DND-41 (cell line): ENCODE measurements at regions not wholly inside any gene's neighbourhood (a gene's known extent, or its start where the extent isn't known, plus 50 kb on each side); places are given as distances from the start of the nearest gene placed in this dataset.

ENCODE experiments used
- ATAC-seq: fragments of 200-7000 bp; cut with Tn5 transposase; 3 replicates; pipeline ENCODE4 v1.9.1; 2021; ENCODE audit warnings: low read depth; ENCODE audit not compliant: insufficient read depth
- DNase-seq: peaks from one replicate; pipeline ENCODE4 v3.0.0-alpha.2; 2020
- H2AFZ ChIP-seq: 2 replicates; pipeline ENCODE4 v1.6.0; 2012; ENCODE audit warnings: low read depth, low read length
- H3K27ac ChIP-seq: 2 replicates; pipeline ENCODE4 v1.5.1; 2012; ENCODE audit warnings: low read length, inconsistent platforms
- H3K27me3 ChIP-seq: fragments of 200-600 bp; sonication (generic); 2 replicates; pipeline ENCODE4 v1.6.0; 2012; ENCODE audit warnings: low read length, mild to moderate bottlenecking, inconsistent platforms; ENCODE audit not compliant: insufficient read depth, poor library complexity
- H3K36me3 ChIP-seq: 2 replicates; pipeline ENCODE4 v1.5.1; 2012; ENCODE audit warnings: low read length, inconsistent platforms; ENCODE audit not compliant: insufficient read depth
- H3K4me1 ChIP-seq: 2 replicates; pipeline ENCODE4 v1.5.1; 2012; ENCODE audit warnings: mild to moderate bottlenecking, low read length; ENCODE audit not compliant: insufficient read depth
- H3K4me2 ChIP-seq: 2 replicates; pipeline ENCODE4 v1.6.0; 2012; ENCODE audit warnings: mild to moderate bottlenecking, moderate library complexity, low read length, inconsistent platforms; ENCODE audit not compliant: insufficient read depth
- H3K4me3 ChIP-seq, 2 experiments: fragments of 200-600 bp in 1 of 2; shearing (Covaris generic) in 1 of 2; 2 replicates each; pipeline ENCODE4 v1.5.1; 2012 to 2016; ENCODE audit warnings: inconsistent platforms in 2 of 2, low read length in 2 of 2, mild to moderate bottlenecking in 2 of 2, low read depth in 1 of 2, moderate library complexity in 1 of 2
- H3K79me2 ChIP-seq: 2 replicates; pipeline ENCODE4 v1.6.0; 2012; ENCODE audit warnings: low read length, inconsistent platforms; ENCODE audit not compliant: insufficient read depth
- H3K9ac ChIP-seq: 2 replicates; pipeline ENCODE4 v1.6.0; 2012; ENCODE audit warnings: low read depth, mild to moderate bottlenecking, inconsistent platforms, low read length, moderate library complexity
- H3K9me3 ChIP-seq: 2 replicates; pipeline ENCODE4 v1.5.1; 2012; ENCODE audit warnings: low read length, moderate library complexity, mild to moderate bottlenecking, inconsistent platforms; ENCODE audit not compliant: insufficient read depth, severe bottlenecking
- H4K20me1 ChIP-seq: 2 replicates; pipeline ENCODE4 v1.6.0; 2012; ENCODE audit warnings: low read length; ENCODE audit not compliant: insufficient read depth
- EZH2 ChIP-seq: IDR thresholded peaks from 3 replicates; pipeline ENCODE4 v1.6.1; 2012; ENCODE audit warnings: borderline replicate concordance, low read depth, mild to moderate bottlenecking, moderate library complexity, low read length, inconsistent platforms; ENCODE audit not compliant: severe bottlenecking
- TF ChIP-seq, protein P1 (sequence below): IDR thresholded peaks from 2 replicates; pipeline ENCODE4 v1.5.1; 2012; ENCODE audit warnings: borderline replicate concordance, low read length, moderate library complexity, mild to moderate bottlenecking; ENCODE audit not compliant: poor library complexity, severe bottlenecking; ENCODE audit errors: extremely low read depth

GRCh38 chr6:12449447-12449846 lies 159.3 kb downstream of the EDN1 start:
- no peak for DNase-seq
- TF ChIP-seq, protein P1, sequence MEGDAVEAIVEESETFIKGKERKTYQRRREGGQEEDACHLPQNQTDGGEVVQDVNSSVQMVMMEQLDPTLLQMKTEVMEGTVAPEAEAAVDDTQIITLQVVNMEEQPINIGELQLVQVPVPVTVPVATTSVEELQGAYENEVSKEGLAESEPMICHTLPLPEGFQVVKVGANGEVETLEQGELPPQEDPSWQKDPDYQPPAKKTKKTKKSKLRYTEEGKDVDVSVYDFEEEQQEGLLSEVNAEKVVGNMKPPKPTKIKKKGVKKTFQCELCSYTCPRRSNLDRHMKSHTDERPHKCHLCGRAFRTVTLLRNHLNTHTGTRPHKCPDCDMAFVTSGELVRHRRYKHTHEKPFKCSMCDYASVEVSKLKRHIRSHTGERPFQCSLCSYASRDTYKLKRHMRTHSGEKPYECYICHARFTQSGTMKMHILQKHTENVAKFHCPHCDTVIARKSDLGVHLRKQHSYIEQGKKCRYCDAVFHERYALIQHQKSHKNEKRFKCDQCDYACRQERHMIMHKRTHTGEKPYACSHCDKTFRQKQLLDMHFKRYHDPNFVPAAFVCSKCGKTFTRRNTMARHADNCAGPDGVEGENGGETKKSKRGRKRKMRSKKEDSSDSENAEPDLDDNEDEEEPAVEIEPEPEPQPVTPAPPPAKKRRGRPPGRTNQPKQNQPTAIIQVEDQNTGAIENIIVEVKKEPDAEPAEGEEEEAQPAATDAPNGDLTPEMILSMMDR: no peak
- TF ChIP-seq EZH2: no peak
- no peaks in the 10 kb centered on the region for H3K27me3 ChIP-seq
- ATAC-seq: no peak
- H3K4me1 ChIP-seq: no peaks in the 10 kb centered on the region
- peaks cover 2% of the 10 kb centered on the region for H3K9me3 ChIP-seq
- H3K4me2 ChIP-seq: no peak overlapping the region
- no peak overlapping the region for H3K4me3 ChIP-seq
- no peak overlapping the region for H3K9ac ChIP-seq
- no peak overlapping the region for H3K27ac ChIP-seq
- H2AFZ ChIP-seq: no peak overlapping the region
- H3K79me2 ChIP-seq: no peaks in the 10 kb centered on the region
- no peaks in the 10 kb centered on the region for H3K36me3 ChIP-seq
- H4K20me1 ChIP-seq: no peaks in the 10 kb centered on the region

DNA sequence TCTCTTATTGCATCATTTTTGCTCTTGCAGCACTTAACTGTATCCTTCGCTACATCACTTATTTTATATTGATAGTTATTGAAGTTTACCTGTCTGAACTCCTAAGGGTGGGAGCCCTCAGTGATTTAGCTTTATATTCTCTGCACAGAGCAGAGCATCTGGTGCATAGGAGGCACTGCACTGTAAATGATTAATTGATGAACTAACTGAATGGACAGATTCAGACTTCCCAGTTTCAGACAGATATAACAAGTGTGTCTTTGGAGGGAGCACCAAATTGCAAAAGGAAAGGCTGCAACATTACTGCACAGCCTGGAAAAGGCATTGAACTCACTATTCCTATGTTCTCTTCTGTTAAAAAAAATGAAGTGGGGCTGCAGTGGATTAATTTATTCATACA lies 160.3 kb downstream of the EDN1 start:
- no peaks in the 10 kb centered on the region for H3K79me2 ChIP-seq
- H3K36me3 ChIP-seq: no peaks in the 10 kb centered on the region
- no peak overlapping the region for H3K9ac ChIP-seq
- no peaks in the 10 kb centered on the region for H3K4me1 ChIP-seq
- no peaks in the 10 kb centered on the region for H3K27me3 ChIP-seq
- H3K4me3 ChIP-seq: no peak overlapping the region
- H3K4me2 ChIP-seq: no peak overlapping the region
- ATAC-seq: no peak
- H4K20me1 ChIP-seq: no peaks in the 10 kb centered on the region
- TF ChIP-seq, protein P1: no peak
- no peak for TF ChIP-seq EZH2
- H3K27ac ChIP-seq: no peak overlapping the region
- H3K9me3 ChIP-seq: peaks cover 2% of the 10 kb centered on the region
- DNase-seq: no peak
- H2AFZ ChIP-seq: no peak overlapping the region

- Histone ChIP-seq H3K4me1 (no peaks in the 10 kb centered on the region), H4K20me1 (no peaks in the 10 kb centered on the region), H3K79me2 (no peaks in the 10 kb centered on the region), H3K27me3 (no peaks in the 10 kb centered on the region), H3K27ac (no peak overlapping the region), H3K9me3 (peaks cover 2% of the 10 kb centered on the region), H3K9ac (no peak overlapping the region), H3K4me2 (no peak overlapping the region), H2AFZ (no peak overlapping the region), H3K4me3 (no peak overlapping the region), H3K36me3 (no peaks in the 10 kb centered on the region)
- TF ChIP-seq EZH2: no peak
- TF ChIP-seq, protein P1: no peak
- ATAC-seq (no peak), DNase-seq (no peak)
Measured at GRCh38 chr6:12456343-12456742, 166.2 kb downstream of the EDN1 start.

DNA sequence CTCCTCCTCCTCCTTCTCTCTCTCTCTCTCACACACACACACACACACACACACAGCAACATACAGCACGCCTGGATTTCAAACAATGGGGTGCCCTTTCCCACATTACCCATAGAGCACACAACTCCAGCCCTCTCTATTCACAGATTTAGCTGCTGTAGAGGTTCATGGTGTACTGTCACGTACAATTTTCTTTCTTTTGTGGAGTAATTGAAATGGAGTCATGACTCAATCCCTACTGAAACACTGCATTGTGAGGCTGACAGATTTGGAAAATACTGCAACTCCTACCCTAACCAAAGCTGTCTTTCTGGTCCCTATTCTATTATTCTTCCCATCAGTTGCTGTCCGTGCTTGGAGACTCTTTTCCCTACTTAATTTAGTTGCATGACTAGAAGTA lies 166.9 kb downstream of the EDN1 start:
- H3K9me3 ChIP-seq: peaks cover 2% of the 10 kb centered on the region
- ATAC-seq (no peak), DNase-seq (no peak)
- H4K20me1 ChIP-seq: no peaks in the 10 kb centered on the region
- H3K4me1 ChIP-seq: no peaks in the 10 kb centered on the region
- H3K4me2 ChIP-seq: no peak overlapping the region
- no peak for TF ChIP-seq EZH2
- TF ChIP-seq, protein P1: no peak
- no peaks in the 10 kb centered on the region for H3K79me2 ChIP-seq
- H3K27ac ChIP-seq: no peak overlapping the region
- no peak overlapping the region for H3K9ac ChIP-seq
- no peaks in the 10 kb centered on the region for H3K27me3 ChIP-seq
- H2AFZ ChIP-seq: no peak overlapping the region
- H3K36me3 ChIP-seq: no peaks in the 10 kb centered on the region
- H3K4me3 ChIP-seq: no peak overlapping the region
